GM23338 (cell line): ENCODE measurements at regions not wholly inside any gene's neighbourhood (a gene's known extent, or its start where the extent isn't known, plus 50 kb on each side); places are given as distances from the start of the nearest gene placed in this dataset.

Experiments
- ATAC-seq: fragments of 200-7000 bp; cut with Tn5 transposase; 3 replicates; pipeline ENCODE4 v1.9.1; 2020
- DNase-seq: peaks from one replicate; pipeline ENCODE4 v3.0.0-alpha.2; 2015; ENCODE audit warnings: low spot score
- H2AFZ ChIP-seq: fragments of 200-600 bp; sonication (generic); 2 replicates; pipeline ENCODE4 v1.8.0; 2016; ENCODE audit warnings: antibody characterized with exemption, mild to moderate bottlenecking, moderate library complexity
- H3F3A ChIP-seq: fragments of 200-600 bp; sonication (generic); replicated peaks from 2 replicates; pipeline ENCODE4 v1.8.0; 2017; ENCODE audit warnings: antibody characterized with exemption, mixed run types, low read depth
- H3K27ac ChIP-seq: fragments of 200-600 bp; sonication (generic); 2 replicates; pipeline ENCODE4 v1.6.1; 2016; ENCODE audit warnings: low read depth
- H3K27me3 ChIP-seq: fragments of 200-600 bp; sonication (generic); 2 replicates; pipeline ENCODE4 v1.8.0; 2016; ENCODE audit warnings: mild to moderate bottlenecking, mixed run types, moderate library complexity; ENCODE audit not compliant: insufficient read depth
- H3K36me3 ChIP-seq: fragments of 200-600 bp; sonication (generic); 2 replicates; pipeline ENCODE4 v1.8.0; 2016; ENCODE audit warnings: mild to moderate bottlenecking; ENCODE audit not compliant: insufficient read depth
- H3K4me1 ChIP-seq: fragments of 200-600 bp; sonication (generic); 2 replicates; pipeline ENCODE4 v1.8.0; 2016; ENCODE audit warnings: mild to moderate bottlenecking, moderate library complexity; ENCODE audit not compliant: insufficient read depth
- H3K4me2 ChIP-seq: fragments of 200-600 bp; sonication (generic); 2 replicates; pipeline ENCODE4 v1.7.1; 2017; ENCODE audit warnings: mixed run types
- H3K4me3 ChIP-seq: fragments of 200-600 bp; sonication (generic); 2 replicates; pipeline ENCODE4 v1.6.1; 2016; ENCODE audit warnings: mixed run types
- H3K79me2 ChIP-seq: fragments of 200-600 bp; sonication (generic); replicated peaks from 2 replicates; pipeline ENCODE4 v1.8.0; 2017; ENCODE audit warnings: mild to moderate bottlenecking; ENCODE audit not compliant: insufficient read depth
- H3K9me2 ChIP-seq: fragments of 200-600 bp; sonication (generic); 2 replicates; pipeline ENCODE4 v1.8.0; 2017; ENCODE audit not compliant: insufficient read depth
- H4K20me1 ChIP-seq: fragments of 200-600 bp; sonication (generic); replicated peaks from 2 replicates; pipeline ENCODE4 v1.8.0; 2017; ENCODE audit warnings: mild to moderate bottlenecking; ENCODE audit not compliant: insufficient read depth
- H3K27ac Mint-ChIP-seq: 2 replicates; pipeline ENCODE4 v1.8.0; 2020; ENCODE audit warnings: inconsistent platforms, mild to moderate bottlenecking, moderate library complexity, mixed read lengths
- H3K27me3 Mint-ChIP-seq: 3 replicates; pipeline ENCODE4 v1.8.0; 2022; ENCODE audit warnings: low read depth, mild to moderate bottlenecking, moderate library complexity, mixed read lengths, inconsistent platforms; ENCODE audit not compliant: insufficient read depth, poor library complexity
- H3K36me3 Mint-ChIP-seq: 3 replicates; pipeline ENCODE4 v1.8.0; 2021; ENCODE audit warnings: low read depth, mild to moderate bottlenecking, inconsistent platforms, moderate library complexity, mixed read lengths
- H3K4me1 Mint-ChIP-seq: 3 replicates; pipeline ENCODE4 v1.8.0; 2020; ENCODE audit warnings: mild to moderate bottlenecking, inconsistent platforms, mixed read lengths
- H3K4me3 Mint-ChIP-seq: 3 replicates; pipeline ENCODE4 v1.8.0; 2021; ENCODE audit warnings: moderate library complexity, mild to moderate bottlenecking, inconsistent platforms, mixed read lengths
- H3K9me3 Mint-ChIP-seq: 3 replicates; pipeline ENCODE4 v1.8.0; 2020; ENCODE audit warnings: moderate library complexity, mild to moderate bottlenecking, inconsistent platforms, mixed read lengths
- CREB1 ChIP-seq: fragments of 250-450 bp; sonication (Bioruptor Pico); IDR thresholded peaks from 2 replicates; pipeline ENCODE4 v1.5.0; 2020; ENCODE audit warnings: low read depth, mild to moderate bottlenecking, moderate library complexity
- EZH2 ChIP-seq: fragments of 200-600 bp; sonication (generic); IDR thresholded peaks from one replicate; pipeline ENCODE4 v1.8.0; 2017; ENCODE audit warnings: antibody characterized with exemption, mild to moderate bottlenecking, low read depth; ENCODE audit not compliant: unreplicated experiment
- EZH2phosphoT487 ChIP-seq: fragments of 200-600 bp; sonication (generic); IDR thresholded peaks from one replicate; pipeline ENCODE4 v1.8.1; 2018; ENCODE audit warnings: antibody characterized with exemption; ENCODE audit not compliant: unreplicated experiment
- JUNB ChIP-seq: IDR thresholded peaks from one replicate; pipeline ENCODE4 v1.6.1; 2016; ENCODE audit warnings: antibody characterized with exemption; ENCODE audit not compliant: unreplicated experiment
- NANOG ChIP-seq: IDR thresholded peaks from 2 replicates; pipeline ENCODE4 v1.6.1; 2016; ENCODE audit warnings: antibody characterized with exemption, borderline replicate concordance
- POLR2AphosphoS5 ChIP-seq: IDR thresholded peaks from 2 replicates; pipeline ENCODE4 v1.6.1; 2016; ENCODE audit warnings: antibody characterized with exemption, low read depth
- STAT1 ChIP-seq: IDR thresholded peaks from one replicate; pipeline ENCODE4 v1.6.1; 2016; ENCODE audit warnings: antibody characterized with exemption; ENCODE audit not compliant: unreplicated experiment
- ZNF114 ChIP-seq: fragments of 250-450 bp; sonication (Bioruptor Pico); IDR thresholded peaks from 2 replicates; pipeline ENCODE4 v1.5.0; 2020; ENCODE audit warnings: mild to moderate bottlenecking, moderate library complexity
- ZNF331 ChIP-seq: fragments of 250-450 bp; sonication (Bioruptor Pico); IDR thresholded peaks from 2 replicates; pipeline ENCODE4 v1.5.0; 2020; ENCODE audit warnings: low read depth, mild to moderate bottlenecking, moderate library complexity
- TF ChIP-seq, protein P1 (sequence below): fragments of 250-450 bp; sonication (Bioruptor Pico); IDR thresholded peaks from 2 replicates; pipeline ENCODE4 v1.5.0; 2020; ENCODE audit warnings: mild to moderate bottlenecking, moderate library complexity
- TF ChIP-seq, protein P2 (sequence below): IDR thresholded peaks from one replicate; pipeline ENCODE4 v1.6.1; 2018; ENCODE audit warnings: antibody characterized with exemption; ENCODE audit not compliant: unreplicated experiment
- TF ChIP-seq, protein P3 (sequence below): IDR thresholded peaks from 2 replicates; pipeline ENCODE4 v1.6.1; 2016; ENCODE audit warnings: antibody characterized with exemption
- TF ChIP-seq, protein P4 (sequence below), 2 experiments: fragments of 200-600 bp in 1 of 2; sonication (generic) in 1 of 2; conservative IDR thresholded peaks; 2 replicates each; pipeline versions ENCODE4 v1.5.1 to v1.6.1; 2016 to 2017; ENCODE audit warnings: antibody characterized with exemption in 2 of 2, low read depth in 2 of 2, mild to moderate bottlenecking in 2 of 2, moderate library complexity in 1 of 2

DNA sequence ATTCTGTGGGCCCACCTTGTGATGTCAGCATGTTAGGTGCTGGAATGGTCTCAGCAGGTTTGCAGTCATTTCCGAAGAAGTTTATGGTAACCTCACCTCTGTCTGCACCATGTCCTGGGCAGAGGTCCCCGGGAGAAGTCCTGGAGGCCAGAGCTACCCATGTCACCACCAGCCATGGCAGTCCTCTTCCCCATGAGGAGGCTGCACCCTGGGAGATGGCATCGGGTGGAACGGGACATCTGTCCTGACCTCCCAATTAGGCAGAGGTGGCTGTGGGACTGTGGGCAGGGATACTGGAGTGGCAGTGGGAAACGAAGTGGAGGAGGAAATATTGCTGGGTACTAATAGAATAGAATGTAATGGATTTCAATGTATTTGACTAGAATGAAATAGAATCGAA lies 511.8 kb upstream of the WSB1 start:
- Histone ChIP-seq H3K27ac (no peak overlapping the region), H3K27me3 (no peaks in the 10 kb centered on the region), H4K20me1 (no peaks in the 10 kb centered on the region), H3K4me1 (no peaks in the 10 kb centered on the region), H3K4me3 (no peak overlapping the region), H2AFZ (no peak overlapping the region), H3K79me2 (no peaks in the 10 kb centered on the region), H3F3A (no peaks in the 10 kb centered on the region), H3K9me2 (no peaks in the 10 kb centered on the region), H3K4me2 (no peak overlapping the region), H3K36me3 (peaks cover 24% of the 10 kb centered on the region)
- no peak overlapping the region for H3K4me3 Mint-ChIP-seq
- no peak overlapping the region for H3K27ac Mint-ChIP-seq
- no peaks in the 10 kb centered on the region for H3K27me3 Mint-ChIP-seq
- peaks cover 8% of the 10 kb centered on the region; the same call in 2 of the 3 replicates for H3K9me3 Mint-ChIP-seq
- DNase-seq (no peak), ATAC-seq (no peak)
- TF ChIP-seq, protein P1, sequence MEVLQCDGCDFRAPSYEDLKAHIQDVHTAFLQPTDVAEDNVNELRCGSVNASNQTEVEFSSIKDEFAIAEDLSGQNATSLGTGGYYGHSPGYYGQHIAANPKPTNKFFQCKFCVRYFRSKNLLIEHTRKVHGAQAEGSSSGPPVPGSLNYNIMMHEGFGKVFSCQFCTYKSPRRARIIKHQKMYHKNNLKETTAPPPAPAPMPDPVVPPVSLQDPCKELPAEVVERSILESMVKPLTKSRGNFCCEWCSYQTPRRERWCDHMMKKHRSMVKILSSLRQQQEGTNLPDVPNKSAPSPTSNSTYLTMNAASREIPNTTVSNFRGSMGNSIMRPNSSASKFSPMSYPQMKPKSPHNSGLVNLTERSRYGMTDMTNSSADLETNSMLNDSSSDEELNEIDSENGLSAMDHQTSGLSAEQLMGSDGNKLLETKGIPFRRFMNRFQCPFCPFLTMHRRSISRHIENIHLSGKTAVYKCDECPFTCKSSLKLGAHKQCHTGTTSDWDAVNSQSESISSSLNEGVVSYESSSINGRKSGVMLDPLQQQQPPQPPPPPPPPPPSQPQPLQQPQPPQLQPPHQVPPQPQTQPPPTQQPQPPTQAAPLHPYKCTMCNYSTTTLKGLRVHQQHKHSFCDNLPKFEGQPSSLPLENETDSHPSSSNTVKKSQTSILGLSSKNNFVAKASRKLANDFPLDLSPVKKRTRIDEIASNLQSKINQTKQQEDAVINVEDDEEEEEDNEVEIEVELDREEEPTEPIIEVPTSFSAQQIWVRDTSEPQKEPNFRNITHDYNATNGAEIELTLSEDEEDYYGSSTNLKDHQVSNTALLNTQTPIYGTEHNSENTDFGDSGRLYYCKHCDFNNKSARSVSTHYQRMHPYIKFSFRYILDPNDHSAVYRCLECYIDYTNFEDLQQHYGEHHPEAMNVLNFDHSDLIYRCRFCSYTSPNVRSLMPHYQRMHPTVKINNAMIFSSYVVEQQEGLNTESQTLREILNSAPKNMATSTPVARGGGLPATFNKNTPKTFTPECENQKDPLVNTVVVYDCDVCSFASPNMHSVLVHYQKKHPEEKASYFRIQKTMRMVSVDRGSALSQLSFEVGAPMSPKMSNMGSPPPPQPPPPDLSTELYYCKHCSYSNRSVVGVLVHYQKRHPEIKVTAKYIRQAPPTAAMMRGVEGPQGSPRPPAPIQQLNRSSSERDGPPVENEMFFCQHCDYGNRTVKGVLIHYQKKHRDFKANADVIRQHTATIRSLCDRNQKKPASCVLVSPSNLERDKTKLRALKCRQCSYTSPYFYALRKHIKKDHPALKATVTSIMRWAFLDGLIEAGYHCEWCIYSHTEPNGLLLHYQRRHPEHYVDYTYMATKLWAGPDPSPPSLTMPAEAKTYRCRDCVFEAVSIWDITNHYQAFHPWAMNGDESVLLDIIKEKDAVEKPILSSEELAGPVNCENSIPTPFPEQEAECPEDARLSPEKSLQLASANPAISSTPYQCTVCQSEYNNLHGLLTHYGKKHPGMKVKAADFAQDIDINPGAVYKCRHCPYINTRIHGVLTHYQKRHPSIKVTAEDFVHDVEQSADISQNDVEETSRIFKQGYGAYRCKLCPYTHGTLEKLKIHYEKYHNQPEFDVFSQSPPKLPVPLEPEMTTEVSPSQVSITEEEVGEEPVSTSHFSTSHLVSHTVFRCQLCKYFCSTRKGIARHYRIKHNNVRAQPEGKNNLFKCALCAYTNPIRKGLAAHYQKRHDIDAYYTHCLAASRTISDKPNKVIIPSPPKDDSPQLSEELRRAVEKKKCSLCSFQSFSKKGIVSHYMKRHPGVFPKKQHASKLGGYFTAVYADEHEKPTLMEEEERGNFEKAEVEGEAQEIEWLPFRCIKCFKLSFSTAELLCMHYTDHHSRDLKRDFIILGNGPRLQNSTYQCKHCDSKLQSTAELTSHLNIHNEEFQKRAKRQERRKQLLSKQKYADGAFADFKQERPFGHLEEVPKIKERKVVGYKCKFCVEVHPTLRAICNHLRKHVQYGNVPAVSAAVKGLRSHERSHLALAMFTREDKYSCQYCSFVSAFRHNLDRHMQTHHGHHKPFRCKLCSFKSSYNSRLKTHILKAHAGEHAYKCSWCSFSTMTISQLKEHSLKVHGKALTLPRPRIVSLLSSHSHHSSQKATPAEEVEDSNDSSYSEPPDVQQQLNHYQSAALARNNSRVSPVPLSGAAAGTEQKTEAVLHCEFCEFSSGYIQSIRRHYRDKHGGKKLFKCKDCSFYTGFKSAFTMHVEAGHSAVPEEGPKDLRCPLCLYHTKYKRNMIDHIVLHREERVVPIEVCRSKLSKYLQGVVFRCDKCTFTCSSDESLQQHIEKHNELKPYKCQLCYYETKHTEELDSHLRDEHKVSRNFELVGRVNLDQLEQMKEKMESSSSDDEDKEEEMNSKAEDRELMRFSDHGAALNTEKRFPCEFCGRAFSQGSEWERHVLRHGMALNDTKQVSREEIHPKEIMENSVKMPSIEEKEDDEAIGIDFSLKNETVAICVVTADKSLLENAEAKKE (CRISPR knock-in tag) = no peak
- TF ChIP-seq JUNB = no peak
- no peak for TF ChIP-seq NANOG
- TF ChIP-seq, protein P2, sequence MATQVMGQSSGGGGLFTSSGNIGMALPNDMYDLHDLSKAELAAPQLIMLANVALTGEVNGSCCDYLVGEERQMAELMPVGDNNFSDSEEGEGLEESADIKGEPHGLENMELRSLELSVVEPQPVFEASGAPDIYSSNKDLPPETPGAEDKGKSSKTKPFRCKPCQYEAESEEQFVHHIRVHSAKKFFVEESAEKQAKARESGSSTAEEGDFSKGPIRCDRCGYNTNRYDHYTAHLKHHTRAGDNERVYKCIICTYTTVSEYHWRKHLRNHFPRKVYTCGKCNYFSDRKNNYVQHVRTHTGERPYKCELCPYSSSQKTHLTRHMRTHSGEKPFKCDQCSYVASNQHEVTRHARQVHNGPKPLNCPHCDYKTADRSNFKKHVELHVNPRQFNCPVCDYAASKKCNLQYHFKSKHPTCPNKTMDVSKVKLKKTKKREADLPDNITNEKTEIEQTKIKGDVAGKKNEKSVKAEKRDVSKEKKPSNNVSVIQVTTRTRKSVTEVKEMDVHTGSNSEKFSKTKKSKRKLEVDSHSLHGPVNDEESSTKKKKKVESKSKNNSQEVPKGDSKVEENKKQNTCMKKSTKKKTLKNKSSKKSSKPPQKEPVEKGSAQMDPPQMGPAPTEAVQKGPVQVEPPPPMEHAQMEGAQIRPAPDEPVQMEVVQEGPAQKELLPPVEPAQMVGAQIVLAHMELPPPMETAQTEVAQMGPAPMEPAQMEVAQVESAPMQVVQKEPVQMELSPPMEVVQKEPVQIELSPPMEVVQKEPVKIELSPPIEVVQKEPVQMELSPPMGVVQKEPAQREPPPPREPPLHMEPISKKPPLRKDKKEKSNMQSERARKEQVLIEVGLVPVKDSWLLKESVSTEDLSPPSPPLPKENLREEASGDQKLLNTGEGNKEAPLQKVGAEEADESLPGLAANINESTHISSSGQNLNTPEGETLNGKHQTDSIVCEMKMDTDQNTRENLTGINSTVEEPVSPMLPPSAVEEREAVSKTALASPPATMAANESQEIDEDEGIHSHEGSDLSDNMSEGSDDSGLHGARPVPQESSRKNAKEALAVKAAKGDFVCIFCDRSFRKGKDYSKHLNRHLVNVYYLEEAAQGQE = no peak
- no peak for TF ChIP-seq POLR2AphosphoS5
- TF ChIP-seq EZH2phosphoT487 = no peak
- TF ChIP-seq, protein P3, sequence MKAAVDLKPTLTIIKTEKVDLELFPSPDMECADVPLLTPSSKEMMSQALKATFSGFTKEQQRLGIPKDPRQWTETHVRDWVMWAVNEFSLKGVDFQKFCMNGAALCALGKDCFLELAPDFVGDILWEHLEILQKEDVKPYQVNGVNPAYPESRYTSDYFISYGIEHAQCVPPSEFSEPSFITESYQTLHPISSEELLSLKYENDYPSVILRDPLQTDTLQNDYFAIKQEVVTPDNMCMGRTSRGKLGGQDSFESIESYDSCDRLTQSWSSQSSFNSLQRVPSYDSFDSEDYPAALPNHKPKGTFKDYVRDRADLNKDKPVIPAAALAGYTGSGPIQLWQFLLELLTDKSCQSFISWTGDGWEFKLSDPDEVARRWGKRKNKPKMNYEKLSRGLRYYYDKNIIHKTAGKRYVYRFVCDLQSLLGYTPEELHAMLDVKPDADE = no peak
- TF ChIP-seq CREB1 = no peak
- no peak for TF ChIP-seq ZNF114 (CRISPR knock-in tag)
- TF ChIP-seq, protein P4, sequence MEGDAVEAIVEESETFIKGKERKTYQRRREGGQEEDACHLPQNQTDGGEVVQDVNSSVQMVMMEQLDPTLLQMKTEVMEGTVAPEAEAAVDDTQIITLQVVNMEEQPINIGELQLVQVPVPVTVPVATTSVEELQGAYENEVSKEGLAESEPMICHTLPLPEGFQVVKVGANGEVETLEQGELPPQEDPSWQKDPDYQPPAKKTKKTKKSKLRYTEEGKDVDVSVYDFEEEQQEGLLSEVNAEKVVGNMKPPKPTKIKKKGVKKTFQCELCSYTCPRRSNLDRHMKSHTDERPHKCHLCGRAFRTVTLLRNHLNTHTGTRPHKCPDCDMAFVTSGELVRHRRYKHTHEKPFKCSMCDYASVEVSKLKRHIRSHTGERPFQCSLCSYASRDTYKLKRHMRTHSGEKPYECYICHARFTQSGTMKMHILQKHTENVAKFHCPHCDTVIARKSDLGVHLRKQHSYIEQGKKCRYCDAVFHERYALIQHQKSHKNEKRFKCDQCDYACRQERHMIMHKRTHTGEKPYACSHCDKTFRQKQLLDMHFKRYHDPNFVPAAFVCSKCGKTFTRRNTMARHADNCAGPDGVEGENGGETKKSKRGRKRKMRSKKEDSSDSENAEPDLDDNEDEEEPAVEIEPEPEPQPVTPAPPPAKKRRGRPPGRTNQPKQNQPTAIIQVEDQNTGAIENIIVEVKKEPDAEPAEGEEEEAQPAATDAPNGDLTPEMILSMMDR (conservative IDR thresholded peaks at IDR 0.05; ENCODE audit: low read depth in 2 of 2) = no peak
- no peak for TF ChIP-seq EZH2
- no peak for TF ChIP-seq STAT1
- TF ChIP-seq ZNF331 (CRISPR knock-in tag) = no peak
- H3K4me1 Mint-ChIP-seq = no peaks in the 10 kb centered on the region
- H3K36me3 Mint-ChIP-seq = peaks cover 18% of the 10 kb centered on the region
